GM23338 (cell line): ENCODE measurements at regions not wholly inside any gene's neighbourhood (a gene's known extent, or its start where the extent isn't known, plus 50 kb on each side); places are given as distances from the start of the nearest gene placed in this dataset.

Source experiments
- ATAC-seq: fragments of 200-7000 bp; cut with Tn5 transposase; 3 replicates; pipeline ENCODE4 v1.9.1; 2020
- DNase-seq: peaks from one replicate; pipeline ENCODE4 v3.0.0-alpha.2; 2015; ENCODE audit warnings: low spot score
- H2AFZ ChIP-seq: fragments of 200-600 bp; sonication (generic); 2 replicates; pipeline ENCODE4 v1.8.0; 2016; ENCODE audit warnings: antibody characterized with exemption, mild to moderate bottlenecking, moderate library complexity
- H3F3A ChIP-seq: fragments of 200-600 bp; sonication (generic); replicated peaks from 2 replicates; pipeline ENCODE4 v1.8.0; 2017; ENCODE audit warnings: antibody characterized with exemption, mixed run types, low read depth
- H3K27ac ChIP-seq: fragments of 200-600 bp; sonication (generic); 2 replicates; pipeline ENCODE4 v1.6.1; 2016; ENCODE audit warnings: low read depth
- H3K27me3 ChIP-seq: fragments of 200-600 bp; sonication (generic); 2 replicates; pipeline ENCODE4 v1.8.0; 2016; ENCODE audit warnings: mild to moderate bottlenecking, mixed run types, moderate library complexity; ENCODE audit not compliant: insufficient read depth
- H3K36me3 ChIP-seq: fragments of 200-600 bp; sonication (generic); 2 replicates; pipeline ENCODE4 v1.8.0; 2016; ENCODE audit warnings: mild to moderate bottlenecking; ENCODE audit not compliant: insufficient read depth
- H3K4me1 ChIP-seq: fragments of 200-600 bp; sonication (generic); 2 replicates; pipeline ENCODE4 v1.8.0; 2016; ENCODE audit warnings: mild to moderate bottlenecking, moderate library complexity; ENCODE audit not compliant: insufficient read depth
- H3K4me2 ChIP-seq: fragments of 200-600 bp; sonication (generic); 2 replicates; pipeline ENCODE4 v1.7.1; 2017; ENCODE audit warnings: mixed run types
- H3K4me3 ChIP-seq: fragments of 200-600 bp; sonication (generic); 2 replicates; pipeline ENCODE4 v1.6.1; 2016; ENCODE audit warnings: mixed run types
- H3K79me2 ChIP-seq: fragments of 200-600 bp; sonication (generic); replicated peaks from 2 replicates; pipeline ENCODE4 v1.8.0; 2017; ENCODE audit warnings: mild to moderate bottlenecking; ENCODE audit not compliant: insufficient read depth
- H3K9me2 ChIP-seq: fragments of 200-600 bp; sonication (generic); 2 replicates; pipeline ENCODE4 v1.8.0; 2017; ENCODE audit not compliant: insufficient read depth
- H4K20me1 ChIP-seq: fragments of 200-600 bp; sonication (generic); replicated peaks from 2 replicates; pipeline ENCODE4 v1.8.0; 2017; ENCODE audit warnings: mild to moderate bottlenecking; ENCODE audit not compliant: insufficient read depth
- H3K27ac Mint-ChIP-seq: 2 replicates; pipeline ENCODE4 v1.8.0; 2020; ENCODE audit warnings: inconsistent platforms, mild to moderate bottlenecking, moderate library complexity, mixed read lengths
- H3K27me3 Mint-ChIP-seq: 3 replicates; pipeline ENCODE4 v1.8.0; 2022; ENCODE audit warnings: low read depth, mild to moderate bottlenecking, moderate library complexity, mixed read lengths, inconsistent platforms; ENCODE audit not compliant: insufficient read depth, poor library complexity
- H3K36me3 Mint-ChIP-seq: 3 replicates; pipeline ENCODE4 v1.8.0; 2021; ENCODE audit warnings: low read depth, mild to moderate bottlenecking, inconsistent platforms, moderate library complexity, mixed read lengths
- H3K4me1 Mint-ChIP-seq: 3 replicates; pipeline ENCODE4 v1.8.0; 2020; ENCODE audit warnings: mild to moderate bottlenecking, inconsistent platforms, mixed read lengths
- H3K4me3 Mint-ChIP-seq: 3 replicates; pipeline ENCODE4 v1.8.0; 2021; ENCODE audit warnings: moderate library complexity, mild to moderate bottlenecking, inconsistent platforms, mixed read lengths
- H3K9me3 Mint-ChIP-seq: 3 replicates; pipeline ENCODE4 v1.8.0; 2020; ENCODE audit warnings: moderate library complexity, mild to moderate bottlenecking, inconsistent platforms, mixed read lengths
- CREB1 ChIP-seq: fragments of 250-450 bp; sonication (Bioruptor Pico); IDR thresholded peaks from 2 replicates; pipeline ENCODE4 v1.5.0; 2020; ENCODE audit warnings: low read depth, mild to moderate bottlenecking, moderate library complexity
- CTCF ChIP-seq, 2 experiments: fragments of 200-600 bp in 1 of 2; sonication (generic) in 1 of 2; conservative IDR thresholded peaks; 2 replicates each; pipeline versions ENCODE4 v1.5.1 to v1.6.1; 2016 to 2017; ENCODE audit warnings: antibody characterized with exemption in 2 of 2, low read depth in 2 of 2, mild to moderate bottlenecking in 2 of 2, moderate library complexity in 1 of 2
- EZH2 ChIP-seq: fragments of 200-600 bp; sonication (generic); IDR thresholded peaks from one replicate; pipeline ENCODE4 v1.8.0; 2017; ENCODE audit warnings: antibody characterized with exemption, mild to moderate bottlenecking, low read depth; ENCODE audit not compliant: unreplicated experiment
- EZH2phosphoT487 ChIP-seq: fragments of 200-600 bp; sonication (generic); IDR thresholded peaks from one replicate; pipeline ENCODE4 v1.8.1; 2018; ENCODE audit warnings: antibody characterized with exemption; ENCODE audit not compliant: unreplicated experiment
- JUNB ChIP-seq: IDR thresholded peaks from one replicate; pipeline ENCODE4 v1.6.1; 2016; ENCODE audit warnings: antibody characterized with exemption; ENCODE audit not compliant: unreplicated experiment
- NANOG ChIP-seq: IDR thresholded peaks from 2 replicates; pipeline ENCODE4 v1.6.1; 2016; ENCODE audit warnings: antibody characterized with exemption, borderline replicate concordance
- POLR2AphosphoS5 ChIP-seq: IDR thresholded peaks from 2 replicates; pipeline ENCODE4 v1.6.1; 2016; ENCODE audit warnings: antibody characterized with exemption, low read depth
- STAT1 ChIP-seq: IDR thresholded peaks from one replicate; pipeline ENCODE4 v1.6.1; 2016; ENCODE audit warnings: antibody characterized with exemption; ENCODE audit not compliant: unreplicated experiment
- ZNF114 ChIP-seq: fragments of 250-450 bp; sonication (Bioruptor Pico); IDR thresholded peaks from 2 replicates; pipeline ENCODE4 v1.5.0; 2020; ENCODE audit warnings: mild to moderate bottlenecking, moderate library complexity
- ZNF331 ChIP-seq: fragments of 250-450 bp; sonication (Bioruptor Pico); IDR thresholded peaks from 2 replicates; pipeline ENCODE4 v1.5.0; 2020; ENCODE audit warnings: low read depth, mild to moderate bottlenecking, moderate library complexity
- TF ChIP-seq, protein P1 (sequence below): IDR thresholded peaks from one replicate; pipeline ENCODE4 v1.6.1; 2018; ENCODE audit warnings: antibody characterized with exemption; ENCODE audit not compliant: unreplicated experiment
- TF ChIP-seq, protein P2 (sequence below): IDR thresholded peaks from 2 replicates; pipeline ENCODE4 v1.6.1; 2016; ENCODE audit warnings: antibody characterized with exemption
- TF ChIP-seq, protein P3 (sequence below): fragments of 250-450 bp; sonication (Bioruptor Pico); IDR thresholded peaks from 2 replicates; pipeline ENCODE4 v1.5.0; 2020; ENCODE audit warnings: mild to moderate bottlenecking, moderate library complexity

GRCh38 chr7:50940621-50941020 lies 157.9 kb upstream of the GRB10 start:
- DNase-seq (no peak), ATAC-seq (no peak)
- Histone ChIP-seq H3K27me3 (no peaks in the 10 kb centered on the region), H3K4me2 (no peak overlapping the region), H3K79me2 (no peaks in the 10 kb centered on the region), H3K36me3 (no peaks in the 10 kb centered on the region), H3K4me3 (no peak overlapping the region), H2AFZ (no peak overlapping the region), H3K9me2 (no peaks in the 10 kb centered on the region), H3K4me1 (no peaks in the 10 kb centered on the region), H4K20me1 (no peaks in the 10 kb centered on the region; the same call in 1 of the 2 replicates), H3K27ac (no peak overlapping the region), H3F3A (no peaks in the 10 kb centered on the region)
- TF ChIP-seq, protein P1, sequence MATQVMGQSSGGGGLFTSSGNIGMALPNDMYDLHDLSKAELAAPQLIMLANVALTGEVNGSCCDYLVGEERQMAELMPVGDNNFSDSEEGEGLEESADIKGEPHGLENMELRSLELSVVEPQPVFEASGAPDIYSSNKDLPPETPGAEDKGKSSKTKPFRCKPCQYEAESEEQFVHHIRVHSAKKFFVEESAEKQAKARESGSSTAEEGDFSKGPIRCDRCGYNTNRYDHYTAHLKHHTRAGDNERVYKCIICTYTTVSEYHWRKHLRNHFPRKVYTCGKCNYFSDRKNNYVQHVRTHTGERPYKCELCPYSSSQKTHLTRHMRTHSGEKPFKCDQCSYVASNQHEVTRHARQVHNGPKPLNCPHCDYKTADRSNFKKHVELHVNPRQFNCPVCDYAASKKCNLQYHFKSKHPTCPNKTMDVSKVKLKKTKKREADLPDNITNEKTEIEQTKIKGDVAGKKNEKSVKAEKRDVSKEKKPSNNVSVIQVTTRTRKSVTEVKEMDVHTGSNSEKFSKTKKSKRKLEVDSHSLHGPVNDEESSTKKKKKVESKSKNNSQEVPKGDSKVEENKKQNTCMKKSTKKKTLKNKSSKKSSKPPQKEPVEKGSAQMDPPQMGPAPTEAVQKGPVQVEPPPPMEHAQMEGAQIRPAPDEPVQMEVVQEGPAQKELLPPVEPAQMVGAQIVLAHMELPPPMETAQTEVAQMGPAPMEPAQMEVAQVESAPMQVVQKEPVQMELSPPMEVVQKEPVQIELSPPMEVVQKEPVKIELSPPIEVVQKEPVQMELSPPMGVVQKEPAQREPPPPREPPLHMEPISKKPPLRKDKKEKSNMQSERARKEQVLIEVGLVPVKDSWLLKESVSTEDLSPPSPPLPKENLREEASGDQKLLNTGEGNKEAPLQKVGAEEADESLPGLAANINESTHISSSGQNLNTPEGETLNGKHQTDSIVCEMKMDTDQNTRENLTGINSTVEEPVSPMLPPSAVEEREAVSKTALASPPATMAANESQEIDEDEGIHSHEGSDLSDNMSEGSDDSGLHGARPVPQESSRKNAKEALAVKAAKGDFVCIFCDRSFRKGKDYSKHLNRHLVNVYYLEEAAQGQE, result no peak
- TF ChIP-seq, protein P2, sequence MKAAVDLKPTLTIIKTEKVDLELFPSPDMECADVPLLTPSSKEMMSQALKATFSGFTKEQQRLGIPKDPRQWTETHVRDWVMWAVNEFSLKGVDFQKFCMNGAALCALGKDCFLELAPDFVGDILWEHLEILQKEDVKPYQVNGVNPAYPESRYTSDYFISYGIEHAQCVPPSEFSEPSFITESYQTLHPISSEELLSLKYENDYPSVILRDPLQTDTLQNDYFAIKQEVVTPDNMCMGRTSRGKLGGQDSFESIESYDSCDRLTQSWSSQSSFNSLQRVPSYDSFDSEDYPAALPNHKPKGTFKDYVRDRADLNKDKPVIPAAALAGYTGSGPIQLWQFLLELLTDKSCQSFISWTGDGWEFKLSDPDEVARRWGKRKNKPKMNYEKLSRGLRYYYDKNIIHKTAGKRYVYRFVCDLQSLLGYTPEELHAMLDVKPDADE, result no peak
- TF ChIP-seq NANOG (no peak), EZH2 (no peak), JUNB (no peak), ZNF114 (CRISPR knock-in tag) (no peak), POLR2AphosphoS5 (no peak), STAT1 (no peak), CREB1 (CRISPR knock-in tag) (no peak), CTCF (conservative IDR thresholded peaks at IDR 0.05; ENCODE audit: low read depth in 2 of 2) (no peak), EZH2phosphoT487 (no peak), ZNF331 (CRISPR knock-in tag) (no peak)
- TF ChIP-seq, protein P3, sequence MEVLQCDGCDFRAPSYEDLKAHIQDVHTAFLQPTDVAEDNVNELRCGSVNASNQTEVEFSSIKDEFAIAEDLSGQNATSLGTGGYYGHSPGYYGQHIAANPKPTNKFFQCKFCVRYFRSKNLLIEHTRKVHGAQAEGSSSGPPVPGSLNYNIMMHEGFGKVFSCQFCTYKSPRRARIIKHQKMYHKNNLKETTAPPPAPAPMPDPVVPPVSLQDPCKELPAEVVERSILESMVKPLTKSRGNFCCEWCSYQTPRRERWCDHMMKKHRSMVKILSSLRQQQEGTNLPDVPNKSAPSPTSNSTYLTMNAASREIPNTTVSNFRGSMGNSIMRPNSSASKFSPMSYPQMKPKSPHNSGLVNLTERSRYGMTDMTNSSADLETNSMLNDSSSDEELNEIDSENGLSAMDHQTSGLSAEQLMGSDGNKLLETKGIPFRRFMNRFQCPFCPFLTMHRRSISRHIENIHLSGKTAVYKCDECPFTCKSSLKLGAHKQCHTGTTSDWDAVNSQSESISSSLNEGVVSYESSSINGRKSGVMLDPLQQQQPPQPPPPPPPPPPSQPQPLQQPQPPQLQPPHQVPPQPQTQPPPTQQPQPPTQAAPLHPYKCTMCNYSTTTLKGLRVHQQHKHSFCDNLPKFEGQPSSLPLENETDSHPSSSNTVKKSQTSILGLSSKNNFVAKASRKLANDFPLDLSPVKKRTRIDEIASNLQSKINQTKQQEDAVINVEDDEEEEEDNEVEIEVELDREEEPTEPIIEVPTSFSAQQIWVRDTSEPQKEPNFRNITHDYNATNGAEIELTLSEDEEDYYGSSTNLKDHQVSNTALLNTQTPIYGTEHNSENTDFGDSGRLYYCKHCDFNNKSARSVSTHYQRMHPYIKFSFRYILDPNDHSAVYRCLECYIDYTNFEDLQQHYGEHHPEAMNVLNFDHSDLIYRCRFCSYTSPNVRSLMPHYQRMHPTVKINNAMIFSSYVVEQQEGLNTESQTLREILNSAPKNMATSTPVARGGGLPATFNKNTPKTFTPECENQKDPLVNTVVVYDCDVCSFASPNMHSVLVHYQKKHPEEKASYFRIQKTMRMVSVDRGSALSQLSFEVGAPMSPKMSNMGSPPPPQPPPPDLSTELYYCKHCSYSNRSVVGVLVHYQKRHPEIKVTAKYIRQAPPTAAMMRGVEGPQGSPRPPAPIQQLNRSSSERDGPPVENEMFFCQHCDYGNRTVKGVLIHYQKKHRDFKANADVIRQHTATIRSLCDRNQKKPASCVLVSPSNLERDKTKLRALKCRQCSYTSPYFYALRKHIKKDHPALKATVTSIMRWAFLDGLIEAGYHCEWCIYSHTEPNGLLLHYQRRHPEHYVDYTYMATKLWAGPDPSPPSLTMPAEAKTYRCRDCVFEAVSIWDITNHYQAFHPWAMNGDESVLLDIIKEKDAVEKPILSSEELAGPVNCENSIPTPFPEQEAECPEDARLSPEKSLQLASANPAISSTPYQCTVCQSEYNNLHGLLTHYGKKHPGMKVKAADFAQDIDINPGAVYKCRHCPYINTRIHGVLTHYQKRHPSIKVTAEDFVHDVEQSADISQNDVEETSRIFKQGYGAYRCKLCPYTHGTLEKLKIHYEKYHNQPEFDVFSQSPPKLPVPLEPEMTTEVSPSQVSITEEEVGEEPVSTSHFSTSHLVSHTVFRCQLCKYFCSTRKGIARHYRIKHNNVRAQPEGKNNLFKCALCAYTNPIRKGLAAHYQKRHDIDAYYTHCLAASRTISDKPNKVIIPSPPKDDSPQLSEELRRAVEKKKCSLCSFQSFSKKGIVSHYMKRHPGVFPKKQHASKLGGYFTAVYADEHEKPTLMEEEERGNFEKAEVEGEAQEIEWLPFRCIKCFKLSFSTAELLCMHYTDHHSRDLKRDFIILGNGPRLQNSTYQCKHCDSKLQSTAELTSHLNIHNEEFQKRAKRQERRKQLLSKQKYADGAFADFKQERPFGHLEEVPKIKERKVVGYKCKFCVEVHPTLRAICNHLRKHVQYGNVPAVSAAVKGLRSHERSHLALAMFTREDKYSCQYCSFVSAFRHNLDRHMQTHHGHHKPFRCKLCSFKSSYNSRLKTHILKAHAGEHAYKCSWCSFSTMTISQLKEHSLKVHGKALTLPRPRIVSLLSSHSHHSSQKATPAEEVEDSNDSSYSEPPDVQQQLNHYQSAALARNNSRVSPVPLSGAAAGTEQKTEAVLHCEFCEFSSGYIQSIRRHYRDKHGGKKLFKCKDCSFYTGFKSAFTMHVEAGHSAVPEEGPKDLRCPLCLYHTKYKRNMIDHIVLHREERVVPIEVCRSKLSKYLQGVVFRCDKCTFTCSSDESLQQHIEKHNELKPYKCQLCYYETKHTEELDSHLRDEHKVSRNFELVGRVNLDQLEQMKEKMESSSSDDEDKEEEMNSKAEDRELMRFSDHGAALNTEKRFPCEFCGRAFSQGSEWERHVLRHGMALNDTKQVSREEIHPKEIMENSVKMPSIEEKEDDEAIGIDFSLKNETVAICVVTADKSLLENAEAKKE (CRISPR knock-in tag), result no peak
- Mint-ChIP-seq H3K27me3 (peaks cover 5% of the 10 kb centered on the region), H3K36me3 (peaks cover 8% of the 10 kb centered on the region), H3K4me3 (no peak overlapping the region), H3K9me3 (peaks cover 5% of the 10 kb centered on the region; the same call in 1 of the 3 replicates), H3K4me1 (peaks cover 2% of the 10 kb centered on the region; the same call in 1 of the 3 replicates), H3K27ac (no peak overlapping the region)
